BLaER1 treated with 17β-estradiol and CSF1 and Interleukin-3, amounts not matched to agents 10 nM and 100 nM (cell line): ENCODE measurements at regions not wholly inside any gene's neighbourhood (a gene's known extent, or its start where the extent isn't known, plus 50 kb on each side); places are given as distances from the start of the nearest gene placed in this dataset.
"Not testable (repeated sequence)": the region's sequence is repeated elsewhere in the genome, so short reads cannot be mapped to it uniquely, and the experiment has no call there.

Source experiments
- H3K27ac ChIP-seq, 11 experiments: shearing (Covaris generic); formaldehyde crosslinking; 2 replicates each; pipeline ENCODE4 v1.8.1; 2022
- H3K27me3 ChIP-seq, 11 experiments: shearing (Covaris generic); formaldehyde crosslinking; 2 replicates each; pipeline ENCODE4 v1.8.1; 2022
- H3K36me3 ChIP-seq, 11 experiments: shearing (Covaris generic); formaldehyde crosslinking; 2 replicates each; pipeline ENCODE4 v1.8.1; 2022
- H3K4me1 ChIP-seq, 10 experiments: shearing (Covaris generic); formaldehyde crosslinking; 2 replicates each; pipeline ENCODE4 v1.8.1; 2022
- H3K4me2 ChIP-seq, 11 experiments: shearing (Covaris generic); formaldehyde crosslinking; 2 replicates each; pipeline ENCODE4 v1.8.1; 2022
- H3K4me3 ChIP-seq, 10 experiments: shearing (Covaris generic); formaldehyde crosslinking; 2 replicates each; pipeline ENCODE4 v1.8.1; 2022
- H3K9ac ChIP-seq, 11 experiments: shearing (Covaris generic); formaldehyde crosslinking; 2 replicates each; pipeline ENCODE4 v1.8.1; 2022
- H3K9me3 ChIP-seq, 11 experiments: shearing (Covaris generic); formaldehyde crosslinking; replicated peaks in 1 of 11; 2 replicates each; pipeline ENCODE4 v1.8.1; 2022
- H4K20me1 ChIP-seq, 11 experiments: shearing (Covaris generic); formaldehyde crosslinking; 2 replicates each; pipeline ENCODE4 v1.8.1; 2022

DNA sequence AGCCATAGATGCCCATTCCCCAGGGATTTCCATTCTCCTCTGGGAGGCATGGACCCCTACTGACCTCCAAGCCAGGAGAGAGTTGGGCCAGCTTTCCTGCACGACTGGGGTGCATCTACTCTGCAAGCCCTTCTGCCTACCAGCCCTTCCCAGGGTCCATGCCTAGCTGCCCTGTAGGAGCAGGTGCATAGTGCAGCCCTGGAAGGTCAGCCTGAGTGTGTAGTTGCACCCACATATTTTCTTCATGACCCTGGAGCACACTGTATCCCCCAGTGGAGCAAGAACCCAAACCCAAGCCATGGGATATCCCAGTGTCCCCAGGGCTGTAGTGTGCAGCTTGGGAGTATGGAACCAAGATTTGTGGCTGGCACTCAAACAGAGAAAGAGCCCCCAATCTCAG is 155.6 kb upstream of the GOLGA6L22 start:
- not testable (repeated sequence) for H3K4me2 ChIP-seq, H4K20me1 ChIP-seq, H3K4me1 ChIP-seq, H3K27me3 ChIP-seq, H3K4me3 ChIP-seq, H3K36me3 ChIP-seq, H3K9me3 ChIP-seq, H3K27ac ChIP-seq, H3K9ac ChIP-seq
